Erythroblast (primary cell): ENCODE measurements at regions not wholly inside any gene's neighbourhood (a gene's known extent, or its start where the extent isn't known, plus 50 kb on each side); places are given as distances from the start of the nearest gene placed in this dataset.

Experiments
- GATA1 ChIP-seq: IDR thresholded peaks from 2 replicates; pipeline ENCODE4 v1.6.1; 2011; ENCODE audit warnings: low read depth, mild to moderate bottlenecking, control low read depth, low read length, moderate library complexity
- POLR2A ChIP-seq: IDR thresholded peaks from 2 replicates; pipeline ENCODE4 v1.6.1; 2011; ENCODE audit warnings: mild to moderate bottlenecking, low read length

DNA sequence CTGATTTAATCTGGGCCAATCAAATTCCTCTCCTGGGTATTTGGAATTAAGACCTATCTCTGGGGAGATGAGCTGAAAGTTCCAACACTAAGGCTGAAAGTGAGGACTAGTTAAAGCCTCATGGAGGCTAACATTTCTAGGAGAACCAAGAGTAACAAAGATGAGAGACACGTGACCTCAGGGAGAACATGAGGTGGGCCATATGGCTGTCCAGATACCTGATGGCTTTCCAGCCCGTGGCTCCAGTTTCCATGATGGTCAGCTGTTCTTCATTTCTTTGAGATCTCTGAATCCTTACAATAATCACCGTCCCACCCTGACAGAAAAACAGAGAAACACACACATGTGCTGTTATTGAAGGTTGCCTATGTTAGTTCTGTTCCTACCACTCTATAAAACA, 66.1 kb downstream of the LEPR start:
- TF ChIP-seq POLR2A (no peak), GATA1 (no peak)
